Stimulated activated CD4-positive, alpha-beta T cell treated with anti-CD3 and anti-CD28 coated beads, TNF-alpha, amount 100 ng/mL, for 24 hours (primary cell): ENCODE measurements at regions not wholly inside any gene's neighbourhood (a gene's known extent, or its start where the extent isn't known, plus 50 kb on each side); places are given as distances from the start of the nearest gene placed in this dataset.
"Not testable (repeated sequence)": the region's sequence is repeated elsewhere in the genome, so short reads cannot be mapped to it uniquely, and the experiment has no call there.

Source experiments
- DNase-seq, 3 experiments: peaks; one replicate each; pipeline ENCODE4 v3.0.0-alpha.2; 2020; ENCODE audit warnings: low read depth in 3 of 3

- DNase-seq: no peak
Measured at GRCh38 chr12:40431169-40431568, 206.4 kb downstream of the LRRK2 start.

- DNase-seq: no peak
Measured at GRCh38 chr12:40435251-40435650, 210.5 kb downstream of the LRRK2 start.

DNA sequence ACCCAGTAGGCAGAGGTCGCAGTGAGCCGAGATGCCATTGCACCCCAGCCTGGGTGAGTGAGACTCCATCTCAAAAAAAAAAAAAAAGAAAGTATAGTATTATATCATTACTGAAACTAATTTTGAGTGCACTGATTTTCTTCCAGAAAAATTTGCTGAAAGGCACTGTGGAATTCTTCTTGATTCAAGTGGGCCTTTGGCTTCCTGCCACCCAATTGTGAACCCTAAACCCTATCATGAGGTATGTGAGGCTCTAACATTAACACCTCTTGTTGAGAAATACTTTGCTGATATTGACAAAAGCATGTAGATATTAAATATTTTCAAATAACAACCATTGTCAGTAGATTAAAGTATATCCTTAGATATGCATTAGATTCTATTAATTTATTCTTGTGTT, 211.2 kb downstream of the LRRK2 start:
- no peak for DNase-seq

GRCh38 chr12:40436564-40436963, 211.8 kb downstream of the LRRK2 start:
- DNase-seq: no peak

- no peak for DNase-seq
Measured at GRCh38 chr12:40439771-40440492, 215.1 kb downstream of the LRRK2 start.

GRCh38 chr12:40444174-40444573, 219.4 kb downstream of the LRRK2 start:
- DNase-seq: no peak

GRCh38 chr12:40446385-40446784, 221.6 kb downstream of the LRRK2 start:
- DNase-seq: no peak

DNA sequence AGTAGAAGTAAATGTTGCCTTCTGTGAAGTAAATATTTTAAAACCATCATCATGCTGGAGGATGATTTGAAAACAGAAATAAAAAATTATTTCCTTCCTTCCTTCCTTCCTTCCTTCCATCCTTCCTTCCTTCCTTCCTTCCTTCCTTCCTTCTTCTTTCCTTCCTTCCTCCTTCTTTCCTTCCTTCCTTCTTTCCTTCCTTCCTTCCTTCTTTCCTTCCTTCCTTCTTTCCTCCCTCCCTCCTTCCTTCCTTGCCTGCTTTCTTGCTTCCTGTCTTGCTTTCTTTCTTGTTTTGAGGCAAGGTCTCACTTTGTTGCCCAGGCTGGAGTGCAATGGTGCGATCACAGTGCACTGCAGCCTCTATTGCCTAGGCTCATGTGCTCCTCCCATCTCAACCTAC, 223.7 kb downstream of the LRRK2 start:
- DNase-seq: not testable (repeated sequence)

GRCh38 chr12:40451661-40452060, 226.9 kb downstream of the LRRK2 start:
- no peak for DNase-seq

DNA sequence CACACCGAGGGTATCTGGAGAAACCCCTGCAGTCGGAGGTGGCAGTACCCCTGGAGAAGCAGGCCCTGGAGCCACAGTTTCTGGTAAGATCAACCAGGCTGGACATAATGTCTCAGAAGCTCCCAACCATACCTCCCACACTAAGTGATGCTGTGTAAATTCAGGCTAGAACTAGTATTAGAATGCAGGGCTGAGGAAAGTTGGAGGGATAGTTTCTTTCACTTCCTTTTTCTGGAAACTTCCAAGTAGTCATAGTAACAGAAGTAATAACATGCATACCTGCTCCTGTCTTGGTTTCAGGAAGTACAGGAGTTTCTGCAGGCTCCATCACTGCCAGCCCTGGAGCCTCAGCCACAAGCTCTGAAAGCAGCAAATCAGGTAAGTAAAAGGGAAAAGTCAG, 228.1 kb upstream of the CNTN1 start:
- no peak for DNase-seq

- no peak for DNase-seq
Measured at GRCh38 chr12:40469736-40470135, 222.5 kb upstream of the CNTN1 start.

GRCh38 chr12:40473962-40474361, 218.3 kb upstream of the CNTN1 start:
- no peak for DNase-seq

- DNase-seq: no peak
Measured at GRCh38 chr12:40474630-40475029, 217.6 kb upstream of the CNTN1 start.

GRCh38 chr12:40499856-40500255, 192.4 kb upstream of the CNTN1 start:
- no peak for DNase-seq

GRCh38 chr12:40502322-40502721, 189.9 kb upstream of the CNTN1 start:
- no peak for DNase-seq

- DNase-seq: no peak
Measured at GRCh38 chr12:40505327-40505726, 186.9 kb upstream of the CNTN1 start.

GRCh38 chr12:40508421-40508820, 183.8 kb upstream of the CNTN1 start:
- no peak for DNase-seq

DNA sequence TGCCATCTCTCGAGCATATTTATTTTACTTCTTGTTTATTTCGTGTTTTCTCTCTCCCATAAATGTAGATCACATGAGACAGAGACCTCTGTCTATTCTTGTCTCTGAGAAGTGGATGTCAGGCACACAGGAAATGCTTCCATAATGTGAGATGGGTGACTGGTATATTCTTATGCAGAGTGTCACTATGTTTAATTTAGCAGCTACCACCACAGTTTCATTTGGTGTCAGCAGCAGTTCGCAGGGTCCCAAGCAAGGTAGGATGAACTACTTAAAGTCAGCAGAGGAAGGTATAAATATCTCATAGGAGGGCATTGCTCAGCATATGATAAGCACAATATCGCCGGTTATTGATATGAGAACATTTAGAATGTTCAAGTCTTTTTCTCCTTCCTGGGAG, 180.9 kb upstream of the CNTN1 start:
- DNase-seq: no peak

GRCh38 chr12:40515041-40515816, 177.0 kb upstream of the CNTN1 start:
- no peak for DNase-seq

DNA sequence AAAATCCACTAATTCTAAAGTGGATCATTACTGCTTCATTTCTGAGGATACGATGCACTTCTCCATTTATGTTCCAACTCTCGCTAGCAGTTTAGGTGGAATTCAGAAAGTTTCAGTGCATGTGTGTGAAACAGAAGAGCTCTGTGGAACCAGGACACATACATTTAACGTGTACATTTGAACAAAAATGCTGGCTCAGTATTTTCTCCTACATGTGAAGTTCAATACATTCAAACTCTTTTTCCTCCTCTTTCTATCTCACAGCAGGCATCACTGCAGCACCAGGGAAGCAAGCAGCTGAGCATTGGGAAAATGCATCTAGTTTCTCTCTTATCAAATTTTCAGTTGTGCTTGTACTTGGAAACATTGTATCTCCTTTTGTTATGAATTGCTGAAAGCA, 169.4 kb upstream of the CNTN1 start:
- DNase-seq: no peak

GRCh38 chr12:40525054-40525453, 167.2 kb upstream of the CNTN1 start:
- no peak for DNase-seq

DNA sequence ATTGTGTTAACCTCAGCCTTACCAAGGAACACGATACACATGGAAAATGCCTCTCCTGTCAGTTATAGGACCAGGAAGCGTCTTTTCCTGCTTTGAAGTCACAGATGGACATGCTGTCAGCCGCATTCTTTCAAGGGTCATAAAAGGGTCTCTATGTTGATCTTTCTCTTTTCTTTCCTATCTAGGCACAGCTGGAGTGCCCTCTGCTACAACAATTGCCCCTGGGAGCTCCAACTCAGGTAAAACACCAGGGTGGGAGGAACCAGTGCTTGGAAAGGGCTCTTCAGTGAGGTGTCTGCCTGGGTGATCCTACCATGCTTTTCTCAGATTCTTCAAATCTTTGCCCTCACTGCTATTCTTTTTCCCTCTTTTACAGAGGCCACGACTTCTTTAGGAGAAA, 157.4 kb upstream of the CNTN1 start:
- DNase-seq: no peak

GRCh38 chr12:40551466-40551865, 140.8 kb upstream of the CNTN1 start:
- DNase-seq: no peak
